NB4 (cell line): ENCODE measurements at regions not wholly inside any gene's neighbourhood (a gene's known extent, or its start where the extent isn't known, plus 50 kb on each side); places are given as distances from the start of the nearest gene placed in this dataset.

Experiments used
- POLR2A ChIP-seq: IDR thresholded peaks from 2 replicates; pipeline ENCODE4 v1.6.1; 2011; ENCODE audit warnings: mild to moderate bottlenecking; ENCODE audit not compliant: insufficient read length; ENCODE audit errors: extremely low read depth
- TF ChIP-seq, protein P1 (sequence below): IDR thresholded peaks from 2 replicates; pipeline ENCODE4 v1.6.1; 2011; ENCODE audit warnings: low read depth, low read length
- TF ChIP-seq, protein P2 (sequence below): IDR thresholded peaks from one replicate; pipeline ENCODE4 v1.5.1; 2012; ENCODE audit warnings: low read depth, low read length

DNA sequence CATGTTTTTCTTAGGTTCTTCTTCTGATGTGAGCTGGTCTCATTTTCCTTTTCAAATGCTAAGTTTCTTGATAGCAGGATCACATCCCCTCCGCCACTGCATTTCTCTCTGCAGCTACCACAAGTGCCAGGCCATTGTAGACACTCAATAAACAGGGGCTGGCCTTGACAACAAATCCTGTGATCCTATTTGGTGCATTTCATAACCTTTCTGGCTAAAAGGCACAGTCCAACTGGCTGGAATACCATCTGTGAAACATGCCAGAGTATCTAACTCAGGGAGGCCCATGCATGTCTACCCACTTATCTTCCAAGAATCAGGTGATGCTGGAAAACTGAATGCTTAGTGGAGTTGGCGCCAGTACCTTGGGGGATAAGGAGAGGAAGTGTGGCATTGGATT is 85.2 kb upstream of the NR2F2 start:
- TF ChIP-seq, protein P1, sequence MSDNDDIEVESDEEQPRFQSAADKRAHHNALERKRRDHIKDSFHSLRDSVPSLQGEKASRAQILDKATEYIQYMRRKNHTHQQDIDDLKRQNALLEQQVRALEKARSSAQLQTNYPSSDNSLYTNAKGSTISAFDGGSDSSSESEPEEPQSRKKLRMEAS = no peak
- TF ChIP-seq, protein P2, sequence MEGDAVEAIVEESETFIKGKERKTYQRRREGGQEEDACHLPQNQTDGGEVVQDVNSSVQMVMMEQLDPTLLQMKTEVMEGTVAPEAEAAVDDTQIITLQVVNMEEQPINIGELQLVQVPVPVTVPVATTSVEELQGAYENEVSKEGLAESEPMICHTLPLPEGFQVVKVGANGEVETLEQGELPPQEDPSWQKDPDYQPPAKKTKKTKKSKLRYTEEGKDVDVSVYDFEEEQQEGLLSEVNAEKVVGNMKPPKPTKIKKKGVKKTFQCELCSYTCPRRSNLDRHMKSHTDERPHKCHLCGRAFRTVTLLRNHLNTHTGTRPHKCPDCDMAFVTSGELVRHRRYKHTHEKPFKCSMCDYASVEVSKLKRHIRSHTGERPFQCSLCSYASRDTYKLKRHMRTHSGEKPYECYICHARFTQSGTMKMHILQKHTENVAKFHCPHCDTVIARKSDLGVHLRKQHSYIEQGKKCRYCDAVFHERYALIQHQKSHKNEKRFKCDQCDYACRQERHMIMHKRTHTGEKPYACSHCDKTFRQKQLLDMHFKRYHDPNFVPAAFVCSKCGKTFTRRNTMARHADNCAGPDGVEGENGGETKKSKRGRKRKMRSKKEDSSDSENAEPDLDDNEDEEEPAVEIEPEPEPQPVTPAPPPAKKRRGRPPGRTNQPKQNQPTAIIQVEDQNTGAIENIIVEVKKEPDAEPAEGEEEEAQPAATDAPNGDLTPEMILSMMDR = no peak
- TF ChIP-seq POLR2A = no peak
